Fibroblast of lung (primary cell): ENCODE measurements at regions not wholly inside any gene's neighbourhood (a gene's known extent, or its start where the extent isn't known, plus 50 kb on each side); places are given as distances from the start of the nearest gene placed in this dataset.

Experiments used
- DNase-seq, 2 donors: peaks; one replicate each; pipeline versions ENCODE4 v3.0.0 to v3.0.0-alpha.2; 2010; ENCODE audit warnings: low read depth in 2 of 2
- H2AFZ ChIP-seq: 2 replicates; pipeline ENCODE4 v1.5.1; 2012; ENCODE audit warnings: low read length, control low read depth, inconsistent platforms
- H3K27ac ChIP-seq: 2 replicates; pipeline ENCODE4 v1.5.1; 2011; ENCODE audit warnings: low read length, control low read depth; ENCODE audit not compliant: insufficient read depth
- H3K27me3 ChIP-seq: 2 replicates; pipeline ENCODE4 v1.5.1; 2011; ENCODE audit warnings: mild to moderate bottlenecking, low read length; ENCODE audit not compliant: control insufficient read depth, insufficient read depth
- H3K36me3 ChIP-seq: 2 replicates; pipeline ENCODE4 v1.5.1; 2011; ENCODE audit warnings: low read length; ENCODE audit not compliant: control insufficient read depth, insufficient read depth
- H3K4me1 ChIP-seq: 2 replicates; pipeline ENCODE4 v1.5.1; 2011; ENCODE audit warnings: low read length; ENCODE audit not compliant: control insufficient read depth, insufficient read depth; ENCODE audit errors: extremely low read depth
- H3K4me2 ChIP-seq: 2 replicates; pipeline ENCODE4 v1.5.1; 2011; ENCODE audit warnings: low read length, control low read depth; ENCODE audit not compliant: insufficient read depth; ENCODE audit errors: extremely low read depth
- H3K4me3 ChIP-seq, 4 experiments: fragments of 200-600 bp in 1 of 4; sonication (generic) in 1 of 4; replicated peaks in 1 of 4; 2 replicates each; pipeline ENCODE4 v1.5.1; 2011 to 2016; ENCODE audit warnings: low read length in 4 of 4, low read depth in 3 of 4, mild to moderate bottlenecking in 3 of 4, control low read depth in 2 of 4, inconsistent platforms in 1 of 4, mixed read lengths in 1 of 4; ENCODE audit not compliant: insufficient read depth in 1 of 4; ENCODE audit errors: control extremely low read depth in 1 of 4
- H3K79me2 ChIP-seq: 2 replicates; pipeline ENCODE4 v1.5.1; 2012; ENCODE audit warnings: mild to moderate bottlenecking, low read length, inconsistent platforms; ENCODE audit not compliant: control insufficient read depth, insufficient read depth
- H3K9ac ChIP-seq: 2 replicates; pipeline ENCODE4 v1.5.1; 2011; ENCODE audit warnings: mild to moderate bottlenecking, low read length, control low read depth; ENCODE audit not compliant: insufficient read depth
- H3K9me3 ChIP-seq: 2 replicates; pipeline ENCODE4 v1.5.1; 2012; ENCODE audit warnings: low read depth, low read length; ENCODE audit not compliant: control insufficient read depth, insufficient read depth
- H4K20me1 ChIP-seq: 2 replicates; pipeline ENCODE4 v1.5.1; 2011; ENCODE audit warnings: low read length; ENCODE audit not compliant: control insufficient read depth, insufficient read depth; ENCODE audit errors: extremely low read depth
- EZH2 ChIP-seq: IDR thresholded peaks from 2 replicates; pipeline ENCODE4 v1.5.1; 2012; ENCODE audit warnings: low read length, control low read depth, mild to moderate bottlenecking; ENCODE audit errors: missing control alignments
- TF ChIP-seq, protein P1 (sequence below), 2 donors: IDR thresholded peaks in 1 of 2; conservative IDR thresholded peaks in 1 of 2; 1 replicate in 1 of 2; 2 replicates in 1 of 2; pipeline ENCODE4 v1.5.1; 2011 to 2012; ENCODE audit warnings: low read length in 2 of 2, control low read depth in 1 of 2, inconsistent platforms in 1 of 2, low read depth in 1 of 2, mild to moderate bottlenecking in 1 of 2

GRCh38 chr15:66938114-66938830 lies 127.1 kb upstream of the SMAD3 start:
- no peak overlapping the region for H3K9ac ChIP-seq
- H3K9me3 ChIP-seq: no peaks in the 10 kb centered on the region
- H3K79me2 ChIP-seq: no peaks in the 10 kb centered on the region
- peaks cover 18% of the 10 kb centered on the region for H3K4me1 ChIP-seq
- H3K27ac ChIP-seq: no peak overlapping the region
- no peak overlapping the region for H2AFZ ChIP-seq
- peak in 1 of 2 donors; percentile 49 for DNase-seq
- H3K4me3 ChIP-seq: no peak overlapping the region
- TF ChIP-seq, protein P1, sequence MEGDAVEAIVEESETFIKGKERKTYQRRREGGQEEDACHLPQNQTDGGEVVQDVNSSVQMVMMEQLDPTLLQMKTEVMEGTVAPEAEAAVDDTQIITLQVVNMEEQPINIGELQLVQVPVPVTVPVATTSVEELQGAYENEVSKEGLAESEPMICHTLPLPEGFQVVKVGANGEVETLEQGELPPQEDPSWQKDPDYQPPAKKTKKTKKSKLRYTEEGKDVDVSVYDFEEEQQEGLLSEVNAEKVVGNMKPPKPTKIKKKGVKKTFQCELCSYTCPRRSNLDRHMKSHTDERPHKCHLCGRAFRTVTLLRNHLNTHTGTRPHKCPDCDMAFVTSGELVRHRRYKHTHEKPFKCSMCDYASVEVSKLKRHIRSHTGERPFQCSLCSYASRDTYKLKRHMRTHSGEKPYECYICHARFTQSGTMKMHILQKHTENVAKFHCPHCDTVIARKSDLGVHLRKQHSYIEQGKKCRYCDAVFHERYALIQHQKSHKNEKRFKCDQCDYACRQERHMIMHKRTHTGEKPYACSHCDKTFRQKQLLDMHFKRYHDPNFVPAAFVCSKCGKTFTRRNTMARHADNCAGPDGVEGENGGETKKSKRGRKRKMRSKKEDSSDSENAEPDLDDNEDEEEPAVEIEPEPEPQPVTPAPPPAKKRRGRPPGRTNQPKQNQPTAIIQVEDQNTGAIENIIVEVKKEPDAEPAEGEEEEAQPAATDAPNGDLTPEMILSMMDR (conservative IDR thresholded peaks at IDR 0.05 in 1 of 2, IDR thresholded peaks at IDR 0.05 in 1 of 2; ENCODE audit: low read depth in 1 of 2, low read length in 2 of 2): no peak
- TF ChIP-seq EZH2: no peak
- H3K27me3 ChIP-seq: no peaks in the 10 kb centered on the region
- H4K20me1 ChIP-seq: no peaks in the 10 kb centered on the region
- H3K4me2 ChIP-seq: no peak overlapping the region
- no peaks in the 10 kb centered on the region for H3K36me3 ChIP-seq

DNA sequence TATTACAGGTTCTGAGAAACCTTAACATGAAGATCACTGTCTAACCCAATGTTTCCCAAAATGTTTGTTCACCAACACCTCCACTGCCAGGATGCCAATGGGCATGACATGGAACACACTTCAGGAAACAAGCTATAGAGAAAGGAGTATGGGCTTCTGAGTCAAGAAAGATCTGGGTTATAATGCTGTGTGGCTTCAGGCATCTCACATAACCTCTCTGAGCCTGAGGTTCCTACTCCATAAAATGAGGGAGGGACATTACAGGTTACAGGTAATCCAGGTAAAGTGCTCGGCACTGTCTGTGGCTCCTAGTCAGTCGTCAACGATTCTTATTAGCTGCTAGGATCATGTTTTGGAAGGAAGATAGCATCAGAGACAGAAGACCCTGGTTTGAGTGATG lies 126.4 kb upstream of the SMAD3 start:
- Histone ChIP-seq H3K36me3 (no peaks in the 10 kb centered on the region), H2AFZ (no peak overlapping the region), H3K4me2 (no peak overlapping the region), H3K79me2 (no peaks in the 10 kb centered on the region), H3K27me3 (no peaks in the 10 kb centered on the region), H4K20me1 (no peaks in the 10 kb centered on the region), H3K27ac (no peak overlapping the region), H3K9me3 (no peaks in the 10 kb centered on the region), H3K4me3 (no peak overlapping the region), H3K4me1 (peaks cover 18% of the 10 kb centered on the region), H3K9ac (no peak overlapping the region)
- no peak for DNase-seq
- no peak for TF ChIP-seq EZH2
- TF ChIP-seq, protein P1 (conservative IDR thresholded peaks at IDR 0.05 in 1 of 2, IDR thresholded peaks at IDR 0.05 in 1 of 2; ENCODE audit: low read depth in 1 of 2, low read length in 2 of 2): no peak

DNA sequence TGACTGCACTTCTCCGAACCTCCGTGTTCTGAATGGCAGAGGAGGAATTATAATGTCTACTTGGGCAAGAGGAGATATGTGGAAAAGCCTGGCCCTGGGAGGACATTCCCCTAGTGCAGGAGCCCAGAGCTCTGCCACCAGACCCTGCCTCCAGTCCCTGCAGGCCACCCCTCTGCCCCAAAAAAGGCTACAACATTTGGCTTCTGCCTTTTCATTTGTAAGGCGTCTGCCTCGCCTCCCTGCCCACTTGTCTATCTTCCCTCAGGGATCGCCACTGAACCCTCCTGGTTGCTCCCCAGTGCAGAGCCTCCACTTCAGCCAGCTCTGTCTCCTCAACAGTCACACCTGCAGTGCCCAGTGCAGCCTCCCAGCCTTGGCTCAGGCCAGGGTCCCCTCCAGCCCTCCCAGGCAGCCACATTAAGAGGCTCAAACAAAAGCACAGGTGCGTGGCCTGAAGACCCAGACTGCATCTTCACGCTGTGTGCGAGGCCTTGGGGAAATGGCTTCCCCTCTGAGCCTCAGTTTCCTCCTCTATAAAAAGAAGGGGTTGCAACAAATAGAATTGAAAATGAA lies 125.9 kb upstream of the SMAD3 start:
- no peak overlapping the region for H2AFZ ChIP-seq
- DNase-seq: no peak
- no peak overlapping the region for H3K9ac ChIP-seq
- no peak overlapping the region for H3K27ac ChIP-seq
- H3K27me3 ChIP-seq: no peaks in the 10 kb centered on the region
- H3K4me1 ChIP-seq: peaks cover 18% of the 10 kb centered on the region
- no peak for TF ChIP-seq EZH2
- TF ChIP-seq, protein P1 (conservative IDR thresholded peaks at IDR 0.05 in 1 of 2, IDR thresholded peaks at IDR 0.05 in 1 of 2; ENCODE audit: low read depth in 1 of 2, low read length in 2 of 2): no peak
- H3K4me2 ChIP-seq: no peak overlapping the region
- H3K9me3 ChIP-seq: no peaks in the 10 kb centered on the region
- no peaks in the 10 kb centered on the region for H3K36me3 ChIP-seq
- H3K79me2 ChIP-seq: no peaks in the 10 kb centered on the region
- no peak overlapping the region for H3K4me3 ChIP-seq
- H4K20me1 ChIP-seq: no peaks in the 10 kb centered on the region
